A549 (cell line): ENCODE measurements at regions not wholly inside any gene's neighbourhood (a gene's known extent, or its start where the extent isn't known, plus 50 kb on each side); places are given as distances from the start of the nearest gene placed in this dataset.

Experiments
- CEBPB ChIP-seq, 2 experiments: fragments of >200 bp in 1 of 2; sonication (Bioruptor Twin) in 1 of 2; formaldehyde crosslinking in 1 of 2; IDR thresholded peaks; 2 replicates each; pipeline ENCODE4 v1.6.1; 2012 to 2016
- EP300 ChIP-seq, 2 experiments: fragments of >200 bp; sonication (Bioruptor Twin); formaldehyde crosslinking; IDR thresholded peaks; 2 replicates in 1 of 2; 3 replicates in 1 of 2; pipeline ENCODE4 v1.6.1; 2016 to 2017
- MAZ ChIP-seq: fragments of 150-350 bp; IDR thresholded peaks from 2 replicates; pipeline ENCODE4 v1.6.1; 2014; ENCODE audit warnings: antibody characterized with exemption, low read depth, low read length, borderline replicate concordance
- POLR2A ChIP-seq: IDR thresholded peaks from 2 replicates; pipeline ENCODE4 v1.6.1; 2012; ENCODE audit warnings: mild to moderate bottlenecking, low read length
- RFX5 ChIP-seq: fragments of 450-650 bp; IDR thresholded peaks from 2 replicates; pipeline ENCODE4 v1.7.1; 2014; ENCODE audit warnings: antibody characterized with exemption, mild to moderate bottlenecking, moderate library complexity
- SMC3 ChIP-seq: fragments of >200 bp; sonication (Bioruptor Twin); formaldehyde crosslinking; IDR thresholded peaks from 3 replicates; pipeline ENCODE4 v1.6.1; 2018; ENCODE audit warnings: inconsistent platforms
- TF ChIP-seq, protein P1 (sequence below): fragments of 200-600 bp; sonication (generic); IDR thresholded peaks from 2 replicates; pipeline ENCODE4 v1.6.1; 2016; ENCODE audit warnings: antibody characterized with exemption, mild to moderate bottlenecking, moderate library complexity
- TF ChIP-seq, protein P2 (sequence below): fragments of >200 bp; sonication (Bioruptor Twin); formaldehyde crosslinking; IDR thresholded peaks from 3 replicates; pipeline ENCODE4 v1.5.1; 2016
- TF ChIP-seq, protein P3 (sequence below): fragments of >200 bp; sonication (Bioruptor Twin); formaldehyde crosslinking; IDR thresholded peaks from 3 replicates; pipeline ENCODE4 v1.6.1; 2016
- TF ChIP-seq, protein P4 (sequence below): fragments of 450-650 bp; IDR thresholded peaks from 2 replicates; pipeline ENCODE4 v1.6.1; 2014; ENCODE audit warnings: antibody characterized with exemption
- TF ChIP-seq, protein P5 (sequence below): fragments of 250-450 bp; sonication (Bioruptor Pico); IDR thresholded peaks from 2 replicates; pipeline ENCODE4 v1.5.0; 2021; ENCODE audit warnings: mild to moderate bottlenecking, moderate library complexity, borderline replicate concordance

DNA sequence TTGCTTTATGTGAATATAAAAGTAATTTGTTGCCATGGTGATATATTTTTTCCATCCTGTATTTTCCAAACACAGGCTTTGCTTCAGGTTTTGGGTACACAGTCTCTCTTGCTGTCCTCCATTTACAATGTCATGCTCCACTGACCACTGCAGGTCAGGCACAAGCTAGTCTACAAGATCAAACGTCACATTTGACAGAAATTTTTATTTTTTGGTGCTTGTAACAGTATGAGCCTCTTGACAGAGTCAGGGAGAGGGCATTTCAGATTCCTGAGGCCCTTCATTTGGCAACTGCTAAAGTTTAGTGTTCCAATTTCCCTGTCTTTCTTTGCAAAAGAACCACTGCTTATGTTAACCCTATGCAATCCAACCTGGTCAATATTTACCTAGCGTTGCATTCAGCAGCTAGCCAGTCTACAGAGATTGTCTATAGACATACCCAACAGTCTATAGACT, 175.0 kb downstream of the RFC3 start:
- TF ChIP-seq CEBPB (IDR thresholded peaks at IDR 0.05) (no peak), MAZ (no peak), SMC3 (no peak), POLR2A (no peak), EP300 (IDR thresholded peaks at IDR 0.05) (no peak), RFX5 (no peak)
- TF ChIP-seq, protein P1, sequence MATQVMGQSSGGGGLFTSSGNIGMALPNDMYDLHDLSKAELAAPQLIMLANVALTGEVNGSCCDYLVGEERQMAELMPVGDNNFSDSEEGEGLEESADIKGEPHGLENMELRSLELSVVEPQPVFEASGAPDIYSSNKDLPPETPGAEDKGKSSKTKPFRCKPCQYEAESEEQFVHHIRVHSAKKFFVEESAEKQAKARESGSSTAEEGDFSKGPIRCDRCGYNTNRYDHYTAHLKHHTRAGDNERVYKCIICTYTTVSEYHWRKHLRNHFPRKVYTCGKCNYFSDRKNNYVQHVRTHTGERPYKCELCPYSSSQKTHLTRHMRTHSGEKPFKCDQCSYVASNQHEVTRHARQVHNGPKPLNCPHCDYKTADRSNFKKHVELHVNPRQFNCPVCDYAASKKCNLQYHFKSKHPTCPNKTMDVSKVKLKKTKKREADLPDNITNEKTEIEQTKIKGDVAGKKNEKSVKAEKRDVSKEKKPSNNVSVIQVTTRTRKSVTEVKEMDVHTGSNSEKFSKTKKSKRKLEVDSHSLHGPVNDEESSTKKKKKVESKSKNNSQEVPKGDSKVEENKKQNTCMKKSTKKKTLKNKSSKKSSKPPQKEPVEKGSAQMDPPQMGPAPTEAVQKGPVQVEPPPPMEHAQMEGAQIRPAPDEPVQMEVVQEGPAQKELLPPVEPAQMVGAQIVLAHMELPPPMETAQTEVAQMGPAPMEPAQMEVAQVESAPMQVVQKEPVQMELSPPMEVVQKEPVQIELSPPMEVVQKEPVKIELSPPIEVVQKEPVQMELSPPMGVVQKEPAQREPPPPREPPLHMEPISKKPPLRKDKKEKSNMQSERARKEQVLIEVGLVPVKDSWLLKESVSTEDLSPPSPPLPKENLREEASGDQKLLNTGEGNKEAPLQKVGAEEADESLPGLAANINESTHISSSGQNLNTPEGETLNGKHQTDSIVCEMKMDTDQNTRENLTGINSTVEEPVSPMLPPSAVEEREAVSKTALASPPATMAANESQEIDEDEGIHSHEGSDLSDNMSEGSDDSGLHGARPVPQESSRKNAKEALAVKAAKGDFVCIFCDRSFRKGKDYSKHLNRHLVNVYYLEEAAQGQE: no peak
- TF ChIP-seq, protein P2, sequence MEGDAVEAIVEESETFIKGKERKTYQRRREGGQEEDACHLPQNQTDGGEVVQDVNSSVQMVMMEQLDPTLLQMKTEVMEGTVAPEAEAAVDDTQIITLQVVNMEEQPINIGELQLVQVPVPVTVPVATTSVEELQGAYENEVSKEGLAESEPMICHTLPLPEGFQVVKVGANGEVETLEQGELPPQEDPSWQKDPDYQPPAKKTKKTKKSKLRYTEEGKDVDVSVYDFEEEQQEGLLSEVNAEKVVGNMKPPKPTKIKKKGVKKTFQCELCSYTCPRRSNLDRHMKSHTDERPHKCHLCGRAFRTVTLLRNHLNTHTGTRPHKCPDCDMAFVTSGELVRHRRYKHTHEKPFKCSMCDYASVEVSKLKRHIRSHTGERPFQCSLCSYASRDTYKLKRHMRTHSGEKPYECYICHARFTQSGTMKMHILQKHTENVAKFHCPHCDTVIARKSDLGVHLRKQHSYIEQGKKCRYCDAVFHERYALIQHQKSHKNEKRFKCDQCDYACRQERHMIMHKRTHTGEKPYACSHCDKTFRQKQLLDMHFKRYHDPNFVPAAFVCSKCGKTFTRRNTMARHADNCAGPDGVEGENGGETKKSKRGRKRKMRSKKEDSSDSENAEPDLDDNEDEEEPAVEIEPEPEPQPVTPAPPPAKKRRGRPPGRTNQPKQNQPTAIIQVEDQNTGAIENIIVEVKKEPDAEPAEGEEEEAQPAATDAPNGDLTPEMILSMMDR: no peak
- TF ChIP-seq, protein P3, sequence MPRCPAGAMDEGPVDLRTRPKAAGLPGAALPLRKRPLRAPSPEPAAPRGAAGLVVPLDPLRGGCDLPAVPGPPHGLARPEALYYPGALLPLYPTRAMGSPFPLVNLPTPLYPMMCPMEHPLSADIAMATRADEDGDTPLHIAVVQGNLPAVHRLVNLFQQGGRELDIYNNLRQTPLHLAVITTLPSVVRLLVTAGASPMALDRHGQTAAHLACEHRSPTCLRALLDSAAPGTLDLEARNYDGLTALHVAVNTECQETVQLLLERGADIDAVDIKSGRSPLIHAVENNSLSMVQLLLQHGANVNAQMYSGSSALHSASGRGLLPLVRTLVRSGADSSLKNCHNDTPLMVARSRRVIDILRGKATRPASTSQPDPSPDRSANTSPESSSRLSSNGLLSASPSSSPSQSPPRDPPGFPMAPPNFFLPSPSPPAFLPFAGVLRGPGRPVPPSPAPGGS: no peak
- TF ChIP-seq, protein P4, sequence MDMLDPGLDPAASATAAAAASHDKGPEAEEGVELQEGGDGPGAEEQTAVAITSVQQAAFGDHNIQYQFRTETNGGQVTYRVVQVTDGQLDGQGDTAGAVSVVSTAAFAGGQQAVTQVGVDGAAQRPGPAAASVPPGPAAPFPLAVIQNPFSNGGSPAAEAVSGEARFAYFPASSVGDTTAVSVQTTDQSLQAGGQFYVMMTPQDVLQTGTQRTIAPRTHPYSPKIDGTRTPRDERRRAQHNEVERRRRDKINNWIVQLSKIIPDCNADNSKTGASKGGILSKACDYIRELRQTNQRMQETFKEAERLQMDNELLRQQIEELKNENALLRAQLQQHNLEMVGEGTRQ: no peak
- TF ChIP-seq, protein P5, sequence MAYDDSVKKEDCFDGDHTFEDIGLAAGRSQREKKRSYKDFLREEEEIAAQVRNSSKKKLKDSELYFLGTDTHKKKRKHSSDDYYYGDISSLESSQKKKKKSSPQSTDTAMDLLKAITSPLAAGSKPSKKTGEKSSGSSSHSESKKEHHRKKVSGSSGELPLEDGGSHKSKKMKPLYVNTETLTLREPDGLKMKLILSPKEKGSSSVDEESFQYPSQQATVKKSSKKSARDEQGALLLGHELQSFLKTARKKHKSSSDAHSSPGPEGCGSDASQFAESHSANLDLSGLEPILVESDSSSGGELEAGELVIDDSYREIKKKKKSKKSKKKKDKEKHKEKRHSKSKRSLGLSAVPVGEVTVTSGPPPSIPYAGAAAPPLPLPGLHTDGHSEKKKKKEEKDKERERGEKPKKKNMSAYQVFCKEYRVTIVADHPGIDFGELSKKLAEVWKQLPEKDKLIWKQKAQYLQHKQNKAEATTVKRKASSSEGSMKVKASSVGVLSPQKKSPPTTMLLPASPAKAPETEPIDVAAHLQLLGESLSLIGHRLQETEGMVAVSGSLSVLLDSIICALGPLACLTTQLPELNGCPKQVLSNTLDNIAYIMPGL (CRISPR knock-in tag): no peak
